Lung (tissue), 11 donors: ENCODE measurements at regions not wholly inside any gene's neighbourhood (a gene's known extent, or its start where the extent isn't known, plus 50 kb on each side); places are given as distances from the start of the nearest gene placed in this dataset.
A peak's percentile ranks its signal among the peaks of the same experiment; 100 is the strongest.

ENCODE experiments used
- ATAC-seq: fragments of 200-7000 bp; cut with Tn5 transposase; one replicate; pipeline ENCODE4 v1.9.1; 2020; ENCODE audit warnings: moderate number of reproducible peaks; ENCODE audit not compliant: insufficient read depth, low FRiP score
- DNase-seq, 3 donors: peaks; one replicate each; pipeline ENCODE4 v3.0.0-alpha.2; 2013 to 2017
- H3K27ac ChIP-seq, 2 donors: one replicate each; pipeline ENCODE4 v1.5.1; 2013; ENCODE audit warnings: mild to moderate bottlenecking in 2 of 2, moderate library complexity in 2 of 2, control low read depth in 1 of 2, inconsistent platforms in 1 of 2, low read depth in 1 of 2, low read length in 1 of 2
- H3K27me3 ChIP-seq, 3 donors: one replicate each; pipeline ENCODE4 v1.5.1; 2013; ENCODE audit warnings: low read length in 2 of 3; ENCODE audit not compliant: control insufficient read depth in 3 of 3, insufficient read depth in 3 of 3
- H3K36me3 ChIP-seq, 4 donors: one replicate each; pipeline ENCODE4 v1.5.1; 2013; ENCODE audit warnings: low read length in 4 of 4, mild to moderate bottlenecking in 1 of 4, moderate library complexity in 1 of 4; ENCODE audit not compliant: control insufficient read depth in 4 of 4, insufficient read depth in 4 of 4
- H3K4me1 ChIP-seq, 5 donors: one replicate each; pipeline ENCODE4 v1.5.1; 2013; ENCODE audit warnings: low read length in 5 of 5, mild to moderate bottlenecking in 2 of 5, moderate library complexity in 1 of 5; ENCODE audit not compliant: control insufficient read depth in 5 of 5, insufficient read depth in 5 of 5
- H3K4me3 ChIP-seq: one replicate; pipeline ENCODE4 v1.5.1; 2013; ENCODE audit warnings: mild to moderate bottlenecking, control low read depth, moderate library complexity
- H3K9ac ChIP-seq, 2 donors: one replicate each; pipeline ENCODE4 v1.5.1; 2013; ENCODE audit warnings: low read length in 2 of 2, control low read depth in 1 of 2; ENCODE audit not compliant: insufficient read depth in 1 of 2
- H3K9me3 ChIP-seq, 4 donors: one replicate each; pipeline ENCODE4 v1.5.1; 2013; ENCODE audit warnings: low read length in 3 of 4, mild to moderate bottlenecking in 1 of 4, moderate library complexity in 1 of 4; ENCODE audit not compliant: control insufficient read depth in 4 of 4, insufficient read depth in 3 of 4
- CTCF ChIP-seq: IDR thresholded peaks from 2 replicates; pipeline ENCODE4 v1.5.1; 2012; ENCODE audit warnings: mild to moderate bottlenecking; ENCODE audit errors: control extremely low read depth, extremely low read depth
- WGBS, 2 donors: extraction: QIAGEN DNeasy Blood & Tissue Kit; methylation state at CpG; one replicate each; pipeline ENCODE4 v1.1.7; 2013; 5-methylcytosine and 5-hydroxymethylcytosine counted together
- donor health status: control.
- donor health status: control.
- donor health status: Bipolar disorder and iron deficiency.
- donor health status: healthy.
- donor health status: DM: yes; HTN: yes; CAD: no.

- H3K4me1 ChIP-seq, result peaks cover 0 to 10% (median 5%) of the 10 kb centered on the region in 5 donors
- H3K9ac ChIP-seq, result no peak overlapping the region
- H3K4me3 ChIP-seq, result no peak overlapping the region
- H3K9me3 ChIP-seq, result no peaks in the 10 kb centered on the region
- no peak for TF ChIP-seq CTCF
- no peak for ATAC-seq
- no peak for DNase-seq
- no peaks in the 10 kb centered on the region for H3K27me3 ChIP-seq
- WGBS, 2 donors, result 26 to 58% methylated on average over 1 of the region's 1 CpG
- H3K27ac ChIP-seq, result no peak overlapping the region
- H3K36me3 ChIP-seq, result no peaks in the 10 kb centered on the region
These were observed 494.0 kb upstream of the TGFBR2 start for GRCh38 chr3:30112411-30112810.

DNA sequence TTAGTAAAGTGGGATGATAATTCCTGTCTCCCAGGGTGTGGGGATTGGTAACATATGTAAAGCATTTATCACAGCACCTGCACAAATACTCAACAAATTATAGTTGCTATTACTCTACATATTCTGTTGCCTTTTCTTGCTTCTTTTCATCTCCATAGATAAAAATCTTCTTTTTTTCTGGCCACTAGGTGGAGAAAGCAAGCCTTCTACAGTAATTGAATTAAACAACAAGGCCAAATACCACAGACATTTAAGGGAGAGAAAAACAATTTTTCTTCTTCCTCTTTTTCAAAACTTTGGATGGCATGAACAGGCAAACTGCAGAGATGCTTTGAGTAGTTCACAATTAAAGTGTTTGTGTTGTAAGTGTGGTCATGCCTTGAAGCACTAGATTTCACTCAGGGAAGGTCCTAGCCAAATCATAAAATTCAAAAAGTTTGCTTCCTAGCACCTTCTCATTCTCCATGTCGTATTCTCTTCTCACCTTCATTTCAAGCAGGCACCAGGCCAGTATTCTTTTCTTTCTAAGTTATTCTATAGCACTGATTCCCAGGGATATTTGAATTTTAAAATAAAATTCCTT is 493.4 kb upstream of the TGFBR2 start:
- peaks cover 0 to 10% (median 5%) of the 10 kb centered on the region in 5 donors for H3K4me1 ChIP-seq
- peak in 2 of 3 donors; percentile 68 to 74 for DNase-seq
- H3K36me3 ChIP-seq, result no peaks in the 10 kb centered on the region
- H3K27me3 ChIP-seq, result no peaks in the 10 kb centered on the region
- TF ChIP-seq CTCF, result peak; percentile 18
- H3K27ac ChIP-seq, result no peak overlapping the region
- no peak overlapping the region for H3K9ac ChIP-seq
- WGBS, 2 donors, result 39 to 40% methylated on average over 1 of the region's 1 CpG
- H3K4me3 ChIP-seq, result no peak overlapping the region
- no peak for ATAC-seq
- H3K9me3 ChIP-seq, result no peaks in the 10 kb centered on the region

GRCh38 chr3:30113906-30114305 is 492.5 kb upstream of the TGFBR2 start:
- no peak for ATAC-seq
- Histone ChIP-seq H3K9me3 (no peaks in the 10 kb centered on the region), H3K4me3 (no peak overlapping the region), H3K27me3 (no peaks in the 10 kb centered on the region), H3K36me3 (no peaks in the 10 kb centered on the region), H3K4me1 (peaks cover 0 to 10% (median 5%) of the 10 kb centered on the region in 5 donors), H3K27ac (no peak overlapping the region), H3K9ac (no peak overlapping the region)
- no peak for TF ChIP-seq CTCF
- no peak for DNase-seq
- 89 to 97% methylated on average over 3 of the region's 3 CpGs for WGBS, 2 donors

DNA sequence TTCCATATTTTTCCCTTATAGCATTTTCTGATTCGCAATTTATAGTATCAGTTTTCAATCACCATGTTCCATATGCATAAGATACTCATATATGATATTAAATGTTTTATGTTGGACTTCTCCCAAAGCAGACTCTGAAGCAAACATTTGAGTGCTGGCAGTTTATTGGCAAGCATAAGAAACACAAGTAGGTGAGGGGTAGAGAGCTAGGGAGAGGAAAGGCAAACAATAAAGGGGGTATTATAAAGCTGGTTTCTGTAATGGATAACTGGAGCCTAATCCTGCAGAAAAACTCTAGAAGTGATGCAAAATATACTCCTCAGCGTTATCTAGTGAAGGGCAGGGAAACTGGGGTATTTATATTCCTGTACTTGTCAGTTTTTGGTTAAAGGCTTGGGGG is 491.5 kb upstream of the TGFBR2 start:
- H3K9ac ChIP-seq, result no peak overlapping the region
- H3K4me1 ChIP-seq, result peaks cover 0 to 10% (median 5%) of the 10 kb centered on the region in 5 donors
- 79 to 95% methylated on average over 2 of the region's 2 CpGs for WGBS, 2 donors
- ATAC-seq, result no peak
- no peaks in the 10 kb centered on the region for H3K9me3 ChIP-seq
- H3K27me3 ChIP-seq, result no peaks in the 10 kb centered on the region
- H3K36me3 ChIP-seq, result no peaks in the 10 kb centered on the region
- DNase-seq, result peak in 2 of 3 donors; percentile 7 to 22
- H3K4me3 ChIP-seq, result no peak overlapping the region
- no peak overlapping the region for H3K27ac ChIP-seq
- no peak for TF ChIP-seq CTCF
